ENCODE measurements at regions not wholly inside any gene's neighbourhood (a gene's known extent, or its start where the extent isn't known, plus 50 kb on each side); places are given as distances from the start of the nearest gene placed in this dataset.

DNA sequence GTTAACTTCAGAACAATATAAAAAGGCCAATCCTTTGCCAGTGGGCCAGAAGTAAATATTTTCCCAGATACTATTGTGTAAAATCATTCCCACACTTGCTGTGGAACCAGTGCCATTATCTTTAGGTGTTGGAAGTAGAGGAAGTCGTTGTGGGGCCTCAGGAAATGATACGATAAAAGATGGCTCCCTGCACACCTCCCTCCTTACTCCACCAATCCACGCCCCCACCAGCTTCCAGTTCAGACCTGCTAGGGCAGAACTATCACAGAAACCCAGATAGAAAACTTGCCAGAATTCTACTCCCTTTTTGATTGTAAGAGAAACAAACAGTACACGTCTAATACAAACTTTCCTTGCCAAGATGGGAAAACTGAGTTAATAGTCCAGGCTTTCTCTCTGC lies 173.0 kb upstream of the FMN2 start:
- intact Hi-C loops (cut with micrococcal nuclease): no loop called here

- intact Hi-C loops (cut with micrococcal nuclease): no loop called here
Measured at GRCh38 chr1:239920214-239920613, 171.5 kb upstream of the FMN2 start.

DNA sequence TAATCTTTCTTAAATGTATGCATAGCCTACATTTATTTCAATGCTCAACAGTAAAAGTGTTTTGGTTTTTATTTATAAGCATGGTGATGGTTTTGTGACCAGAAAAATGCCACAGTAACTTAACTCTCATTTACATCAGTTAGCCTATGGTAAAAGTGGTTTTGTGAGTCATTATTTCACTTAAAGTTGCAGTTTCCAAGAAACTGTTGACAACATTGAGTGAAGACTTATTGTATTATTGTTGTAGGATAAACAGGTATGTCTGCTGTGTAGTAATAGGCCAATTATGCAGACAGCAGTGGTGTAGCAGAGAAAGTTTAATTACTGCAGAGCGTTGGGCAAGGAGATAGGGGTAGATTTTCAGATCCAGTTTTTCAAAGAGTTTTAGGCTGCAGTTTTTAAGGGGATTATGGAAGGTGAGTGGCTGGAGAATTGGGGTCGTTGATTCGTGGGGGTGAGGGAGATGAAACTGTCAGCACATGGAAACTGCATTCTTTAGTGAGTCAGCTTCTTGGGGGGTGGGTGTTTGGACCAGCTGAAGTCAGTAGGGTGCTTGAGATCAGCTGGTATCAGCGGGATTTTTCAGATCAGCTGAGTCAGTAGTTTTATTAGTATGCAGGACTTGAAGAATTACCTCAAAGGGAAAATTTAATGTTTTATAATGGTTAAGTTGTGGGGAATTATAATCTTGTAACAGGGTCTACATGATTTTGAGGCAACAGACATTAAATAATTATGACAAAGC lies 168.7 kb upstream of the FMN2 start:
- intact Hi-C loops (cut with micrococcal nuclease): no loop called here

GRCh38 chr1:239924741-239925350 lies 166.8 kb upstream of the FMN2 start:
- intact Hi-C loops (cut with micrococcal nuclease): no loop called here

GRCh38 chr1:239926184-239926583 lies 165.5 kb upstream of the FMN2 start:
- intact Hi-C loops (cut with micrococcal nuclease): no loop called here

DNA sequence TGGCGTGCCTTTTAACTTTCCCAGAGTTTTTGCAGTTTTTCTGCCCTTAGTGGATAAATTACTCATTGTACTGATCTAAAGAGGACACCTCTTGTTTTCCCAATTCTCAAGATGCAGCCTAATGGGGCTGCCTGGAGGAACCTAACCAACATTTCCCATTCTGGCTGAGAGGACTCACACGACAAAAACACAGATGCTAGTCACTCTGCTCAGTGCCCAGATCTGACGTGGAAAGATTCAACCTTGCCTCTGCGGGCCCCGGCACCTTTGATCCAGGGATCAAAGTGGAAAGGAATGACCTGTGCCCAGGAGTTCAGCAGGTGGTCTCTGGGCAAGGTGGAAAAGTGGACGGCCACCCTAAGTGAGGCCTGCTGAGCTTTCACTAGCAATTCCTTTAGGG lies 162.4 kb upstream of the FMN2 start:
- intact Hi-C loops (cut with micrococcal nuclease): no loop called here

- intact Hi-C loops (cut with micrococcal nuclease): no loop called here
Measured at GRCh38 chr1:239930686-239931262, 160.9 kb upstream of the FMN2 start.

- intact Hi-C loops (cut with micrococcal nuclease): no loop called here
Measured at GRCh38 chr1:239931341-239931740, 160.3 kb upstream of the FMN2 start.

DNA sequence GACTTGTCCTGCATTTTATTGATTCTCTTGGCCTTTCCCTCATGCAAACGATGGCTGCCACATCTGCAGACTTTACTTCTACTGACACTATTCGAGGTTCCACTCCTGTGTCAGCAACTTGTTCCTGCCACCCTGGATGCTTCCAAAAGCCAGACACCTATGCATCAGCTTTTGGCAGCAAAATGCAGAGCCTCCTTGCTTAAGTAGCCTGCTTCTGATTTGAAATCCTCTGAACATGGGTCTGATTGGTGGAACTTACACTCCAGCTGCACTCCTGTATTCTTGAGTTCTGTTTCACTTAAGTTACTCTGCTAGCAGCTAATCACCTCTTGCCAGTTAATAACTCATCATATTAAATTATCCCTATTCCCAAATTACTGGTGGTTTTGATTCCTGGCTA lies 152.1 kb upstream of the FMN2 start:
- intact Hi-C loops (cut with micrococcal nuclease): no loop called here

DNA sequence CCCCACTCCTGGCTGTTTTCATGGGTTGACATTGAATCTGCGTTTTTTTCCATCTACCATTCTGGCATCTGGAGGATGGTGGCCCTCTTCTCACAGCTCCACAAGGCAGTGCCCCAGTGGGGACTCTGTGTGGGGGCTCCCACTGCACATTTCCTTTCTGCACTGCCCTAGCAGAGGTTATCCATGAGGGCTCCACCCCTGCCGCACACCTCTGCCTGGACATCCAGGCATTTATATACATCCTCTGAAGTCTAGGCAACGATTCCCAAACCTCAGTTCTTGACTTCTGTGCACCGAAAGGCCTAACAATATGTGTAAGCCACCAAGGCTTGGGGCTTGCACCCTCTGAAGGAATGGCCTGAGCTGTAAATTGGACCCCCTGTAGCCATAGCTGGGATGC lies 147.9 kb upstream of the FMN2 start:
- intact Hi-C loops (cut with micrococcal nuclease): no loop called here

DNA sequence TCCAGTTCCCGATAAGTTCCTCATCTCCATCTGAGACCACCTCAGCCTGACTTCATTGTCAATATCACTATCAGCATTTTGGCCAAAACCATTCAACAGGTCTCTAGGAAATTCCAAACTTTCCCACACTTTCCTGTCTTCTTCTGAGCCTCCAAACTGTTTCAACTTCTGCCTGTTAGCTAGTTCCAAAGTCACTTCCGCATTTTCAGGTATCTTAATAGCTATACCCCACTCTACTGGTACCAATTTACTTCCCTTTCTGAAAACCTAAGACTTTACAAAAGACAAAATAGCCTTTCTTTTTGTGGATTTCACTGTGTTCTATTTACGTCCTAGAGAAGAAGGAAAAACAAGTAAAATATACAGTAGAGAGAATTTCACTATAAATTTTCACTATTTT lies 147.0 kb upstream of the FMN2 start:
- intact Hi-C loops (cut with micrococcal nuclease): no loop called here

GRCh38 chr1:239947801-239948200 lies 143.9 kb upstream of the FMN2 start:
- intact Hi-C loops (cut with micrococcal nuclease): no loop called here

GRCh38 chr1:239951511-239952140 lies 140.1 kb upstream of the FMN2 start:
- intact Hi-C loops (cut with micrococcal nuclease): loop anchor here (1.0 kb wide), 1 partner anchor 25 kb away; no protein-coding TSS in a partner anchor

DNA sequence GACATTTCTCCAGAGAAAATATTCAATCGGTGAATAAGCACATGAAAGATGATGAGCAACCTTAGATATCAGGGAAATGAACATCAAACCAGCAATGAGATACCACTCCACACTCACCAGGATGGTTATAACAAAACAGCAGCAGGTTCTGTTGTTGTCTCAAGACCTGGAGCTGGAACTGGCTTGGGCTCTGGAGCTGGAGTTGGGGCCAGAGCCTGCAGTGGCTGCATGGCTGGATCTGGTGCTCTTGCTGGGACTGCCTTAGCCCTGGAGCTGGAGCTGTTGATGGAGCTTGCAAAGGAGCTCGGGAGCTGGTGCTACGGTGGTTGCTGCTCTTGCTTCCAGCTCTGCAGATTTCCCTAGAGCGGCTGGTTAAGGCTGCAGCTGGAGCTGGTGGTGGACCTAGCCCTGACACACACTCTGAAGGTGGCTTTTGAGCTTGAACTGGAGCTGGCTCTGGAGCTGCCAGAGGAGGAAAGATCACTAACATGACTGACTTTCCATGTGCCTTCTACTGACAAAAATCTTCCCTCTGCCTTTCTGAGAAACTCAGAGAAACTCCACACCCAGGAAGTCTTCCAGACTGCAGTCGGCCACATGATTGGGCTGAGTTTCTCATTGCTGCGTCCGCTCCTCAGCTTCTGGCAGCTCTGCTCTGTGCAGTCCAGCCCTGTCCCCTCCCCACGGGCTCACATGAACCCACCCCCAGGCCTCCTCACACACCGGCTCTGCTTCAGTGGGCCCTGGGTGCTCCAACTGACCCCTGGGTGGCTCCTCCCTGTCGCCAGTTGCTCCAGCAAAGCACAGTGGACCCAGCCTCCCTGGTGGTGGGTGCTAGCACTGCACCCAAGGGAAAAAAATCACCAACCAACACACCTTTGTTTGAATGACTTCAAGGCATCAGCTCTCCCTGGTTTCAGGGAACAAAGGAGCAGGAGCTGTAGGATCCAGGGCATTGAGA lies 139.1 kb upstream of the FMN2 start:
- intact Hi-C loops (cut with micrococcal nuclease): no loop called here

- intact Hi-C loops (cut with micrococcal nuclease): no loop called here
Measured at GRCh38 chr1:239954836-239955235, 136.8 kb upstream of the FMN2 start.

GRCh38 chr1:239955431-239955830 lies 136.3 kb upstream of the FMN2 start:
- intact Hi-C loops (cut with micrococcal nuclease): no loop called here

DNA sequence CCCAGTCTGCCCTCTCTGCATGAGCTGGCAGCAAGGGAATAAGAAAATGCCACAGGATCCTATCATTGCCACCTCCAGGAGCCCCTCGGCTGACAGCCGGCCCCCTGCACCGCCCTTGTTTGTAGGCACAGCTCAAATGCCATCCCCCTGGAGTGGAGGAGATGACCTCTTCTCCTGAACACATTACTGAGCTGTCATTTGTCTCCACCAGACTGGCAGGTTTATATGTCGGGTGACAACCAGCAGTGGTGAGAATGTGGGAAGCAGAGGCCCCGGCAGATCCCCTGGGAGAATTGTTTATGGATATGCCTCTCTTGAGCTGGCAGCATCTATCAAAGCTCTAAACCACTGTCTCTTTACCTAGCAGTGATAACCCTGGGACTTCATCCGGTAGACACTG lies 135.4 kb upstream of the FMN2 start:
- intact Hi-C loops (cut with micrococcal nuclease): no loop called here

DNA sequence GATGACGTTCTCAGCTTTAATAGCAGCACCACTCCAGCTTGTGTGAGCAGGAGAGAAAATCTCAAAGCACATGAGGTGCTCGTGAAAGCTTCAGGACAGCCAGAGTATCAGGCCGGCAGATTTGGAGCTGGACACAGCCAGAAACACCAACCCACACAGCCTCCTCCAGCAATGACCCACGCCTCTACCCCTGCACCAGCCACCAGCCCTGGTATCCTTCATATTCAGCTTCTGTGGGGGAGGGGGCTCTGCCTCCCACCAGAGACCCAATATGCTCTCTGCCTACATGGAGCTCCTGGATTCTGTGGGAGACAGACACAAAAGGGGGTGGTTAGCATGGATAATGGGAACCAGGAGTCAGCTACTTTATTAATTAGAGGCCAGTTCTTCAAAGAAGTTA lies 133.6 kb upstream of the FMN2 start:
- intact Hi-C loops (cut with micrococcal nuclease): no loop called here

- intact Hi-C loops (cut with micrococcal nuclease): no loop called here
Measured at GRCh38 chr1:239960366-239960765, 131.3 kb upstream of the FMN2 start.

DNA sequence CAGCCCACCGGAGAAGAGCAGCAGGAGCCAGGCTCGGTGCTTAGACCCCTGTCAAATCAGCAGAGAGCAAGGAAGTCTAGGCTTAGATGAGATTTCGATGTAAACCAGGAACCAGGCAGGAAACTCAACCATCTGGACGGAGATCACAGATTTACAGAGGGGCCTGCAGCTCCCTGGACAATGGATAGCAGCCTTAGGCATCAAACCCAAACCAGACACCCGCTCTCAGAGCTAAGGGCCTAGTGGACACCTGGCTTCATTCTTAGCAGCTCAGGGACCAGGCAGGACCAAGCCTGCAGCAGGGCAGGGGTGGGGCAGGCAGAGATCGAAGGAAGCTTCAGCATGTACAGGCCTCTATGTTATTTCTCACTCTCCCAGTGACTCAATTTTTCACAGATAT lies 127.8 kb upstream of the FMN2 start:
- intact Hi-C loops (cut with micrococcal nuclease): no loop called here
